Neural crest cell (in vitro differentiated cells): ENCODE measurements at regions not wholly inside any gene's neighbourhood (a gene's known extent, or its start where the extent isn't known, plus 50 kb on each side); places are given as distances from the start of the nearest gene placed in this dataset.

Source experiments
- DNase-seq: peaks from one replicate; pipeline ENCODE4 v3.0.0; 2021; ENCODE audit warnings: low read depth, mixed read lengths, low spot score
- H3K27ac Mint-ChIP-seq: one replicate; pipeline ENCODE4 v1.8.0; 2021; ENCODE audit warnings: mild to moderate bottlenecking, mixed read lengths; ENCODE audit not compliant: unreplicated experiment
- H3K27me3 Mint-ChIP-seq: 2 replicates; pipeline ENCODE4 v1.8.0; 2021; ENCODE audit warnings: low read depth, mild to moderate bottlenecking, mixed read lengths
- H3K36me3 Mint-ChIP-seq: 2 replicates; pipeline ENCODE4 v1.8.0; 2021; ENCODE audit warnings: low read depth, mild to moderate bottlenecking, mixed read lengths
- H3K4me1 Mint-ChIP-seq: 2 replicates; pipeline ENCODE4 v1.8.0; 2021; ENCODE audit warnings: mixed read lengths
- H3K4me3 Mint-ChIP-seq: one replicate; pipeline ENCODE4 v1.8.0; 2021; ENCODE audit warnings: mild to moderate bottlenecking, mixed read lengths
- H3K9me3 Mint-ChIP-seq: 2 replicates; pipeline ENCODE4 v1.8.0; 2021; ENCODE audit warnings: mixed read lengths
- CTCF ChIP-seq: fragments of 200-600 bp; sonication (generic); conservative IDR thresholded peaks from 2 replicates; pipeline ENCODE4 v1.5.0; 2021; ENCODE audit warnings: antibody characterized with exemption, mild to moderate bottlenecking

- H3K27ac Mint-ChIP-seq: no peak overlapping the region
- no peak for DNase-seq
- no peak for TF ChIP-seq CTCF
- peaks cover 41% of the 10 kb centered on the region for H3K4me1 Mint-ChIP-seq
- H3K4me3 Mint-ChIP-seq: no peak overlapping the region
- H3K9me3 Mint-ChIP-seq: peaks cover 4% of the 10 kb centered on the region
- H3K36me3 Mint-ChIP-seq: no peaks in the 10 kb centered on the region
- no peaks in the 10 kb centered on the region for H3K27me3 Mint-ChIP-seq
Measured at GRCh38 chr5:103464835-103465484, 97.6 kb downstream of the NUDT12 start.

GRCh38 chr5:103463261-103463660 is 99.3 kb downstream of the NUDT12 start:
- H3K36me3 Mint-ChIP-seq: no peaks in the 10 kb centered on the region
- no peaks in the 10 kb centered on the region for H3K27me3 Mint-ChIP-seq
- H3K27ac Mint-ChIP-seq: no peak overlapping the region

GRCh38 chr5:103461243-103461642 is 101.3 kb downstream of the NUDT12 start:
- Mint-ChIP-seq H3K27ac (no peak overlapping the region), H3K9me3 (peaks cover 7% of the 10 kb centered on the region), H3K36me3 (no peaks in the 10 kb centered on the region), H3K27me3 (no peaks in the 10 kb centered on the region), H3K4me1 (peaks cover 24% of the 10 kb centered on the region), H3K4me3 (no peak overlapping the region)
- no peak for TF ChIP-seq CTCF
- DNase-seq: no peak

More at GRCh38 chr5:103463261-103463660, 99.3 kb downstream of the NUDT12 start:
- no peak for DNase-seq
- H3K4me1 Mint-ChIP-seq: peaks cover 24% of the 10 kb centered on the region
- TF ChIP-seq CTCF: no peak
- no peak overlapping the region for H3K4me3 Mint-ChIP-seq
- H3K9me3 Mint-ChIP-seq: peaks cover 2% of the 10 kb centered on the region

- Mint-ChIP-seq H3K9me3 (peaks cover 7% of the 10 kb centered on the region), H3K27ac (no peak overlapping the region), H3K36me3 (no peaks in the 10 kb centered on the region), H3K4me1 (peaks cover 21% of the 10 kb centered on the region), H3K4me3 (no peak overlapping the region), H3K27me3 (no peaks in the 10 kb centered on the region)
- no peak for DNase-seq
- TF ChIP-seq CTCF: no peak
Measured at GRCh38 chr5:103458497-103459040, 104.0 kb downstream of the NUDT12 start.

- no peaks in the 10 kb centered on the region for H3K36me3 Mint-ChIP-seq
- no peak overlapping the region for H3K27ac Mint-ChIP-seq
- DNase-seq: no peak
- peaks cover 22% of the 10 kb centered on the region for H3K4me1 Mint-ChIP-seq
- no peak for TF ChIP-seq CTCF
- no peak overlapping the region for H3K4me3 Mint-ChIP-seq
- no peaks in the 10 kb centered on the region for H3K27me3 Mint-ChIP-seq
- H3K9me3 Mint-ChIP-seq: peaks cover 7% of the 10 kb centered on the region
Measured at GRCh38 chr5:103456476-103456875, 106.1 kb downstream of the NUDT12 start.
